ENCODE measurements at regions not wholly inside any gene's neighbourhood (a gene's known extent, or its start where the extent isn't known, plus 50 kb on each side); places are given as distances from the start of the nearest gene placed in this dataset.

- TF ChIP-seq POLR2A (IDR thresholded peaks at IDR 0.05) = no peak
- TF ChIP-seq, protein P1, sequence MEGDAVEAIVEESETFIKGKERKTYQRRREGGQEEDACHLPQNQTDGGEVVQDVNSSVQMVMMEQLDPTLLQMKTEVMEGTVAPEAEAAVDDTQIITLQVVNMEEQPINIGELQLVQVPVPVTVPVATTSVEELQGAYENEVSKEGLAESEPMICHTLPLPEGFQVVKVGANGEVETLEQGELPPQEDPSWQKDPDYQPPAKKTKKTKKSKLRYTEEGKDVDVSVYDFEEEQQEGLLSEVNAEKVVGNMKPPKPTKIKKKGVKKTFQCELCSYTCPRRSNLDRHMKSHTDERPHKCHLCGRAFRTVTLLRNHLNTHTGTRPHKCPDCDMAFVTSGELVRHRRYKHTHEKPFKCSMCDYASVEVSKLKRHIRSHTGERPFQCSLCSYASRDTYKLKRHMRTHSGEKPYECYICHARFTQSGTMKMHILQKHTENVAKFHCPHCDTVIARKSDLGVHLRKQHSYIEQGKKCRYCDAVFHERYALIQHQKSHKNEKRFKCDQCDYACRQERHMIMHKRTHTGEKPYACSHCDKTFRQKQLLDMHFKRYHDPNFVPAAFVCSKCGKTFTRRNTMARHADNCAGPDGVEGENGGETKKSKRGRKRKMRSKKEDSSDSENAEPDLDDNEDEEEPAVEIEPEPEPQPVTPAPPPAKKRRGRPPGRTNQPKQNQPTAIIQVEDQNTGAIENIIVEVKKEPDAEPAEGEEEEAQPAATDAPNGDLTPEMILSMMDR (IDR thresholded peaks at IDR 0.05) = no peak
Measured at GRCh38 chr18:24797981-24798380, 337.5 kb downstream of the HRH4 start.

Data from uterus (tissue), 2 donors.